ENCODE measurements at regions not wholly inside any gene's neighbourhood (a gene's known extent, or its start where the extent isn't known, plus 50 kb on each side); places are given as distances from the start of the nearest gene placed in this dataset.

DNA sequence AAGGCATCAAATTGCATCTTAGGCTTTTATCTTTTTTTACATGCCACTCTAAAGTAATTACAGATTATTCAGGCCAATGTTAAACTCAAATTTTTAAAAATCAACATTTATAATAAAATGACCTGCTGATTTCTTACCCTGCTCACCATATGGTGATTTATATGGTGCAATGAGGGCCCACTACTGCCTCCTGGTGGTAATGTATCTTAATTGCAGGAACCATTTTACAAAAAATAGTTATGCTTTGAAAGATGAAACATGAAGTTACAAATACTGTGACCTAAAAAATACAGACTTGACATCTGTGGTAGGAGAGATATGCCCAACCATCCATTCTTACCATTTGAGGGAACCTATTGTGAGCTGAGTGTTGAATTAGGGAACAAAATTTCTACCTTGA, 292.6 kb upstream of the TAS2R1 start:
- Histone ChIP-seq H3K4me1 (ENCODE audit: control insufficient read depth in 4 of 4, insufficient read depth in 4 of 4, low read length in 3 of 4) (no peaks in the 10 kb centered on the region), H3K27me3 (ENCODE audit: control insufficient read depth in 4 of 4, insufficient read depth in 4 of 4, low read length in 3 of 4) (no peaks in the 10 kb centered on the region), H3K36me3 (ENCODE audit: control insufficient read depth in 4 of 4, insufficient read depth in 3 of 4, low read depth in 1 of 4, low read length in 3 of 4) (no peaks in the 10 kb centered on the region), H3K9me3 (ENCODE audit: control insufficient read depth in 4 of 4, low read length in 3 of 4) (peaks cover 3 to 18% (median 5%) of the 10 kb centered on the region in 4 donors), H3K4me3 (ENCODE audit: low read depth in 1 of 3, low read length in 3 of 3) (no peak overlapping the region), H3K27ac (ENCODE audit: low read depth in 1 of 2, low read length in 2 of 2) (no peak overlapping the region), H3K9ac (ENCODE audit: low read depth in 1 of 2, low read length in 2 of 2) (no peak overlapping the region)
- DNase-seq (ENCODE audit: low spot score) = no peak
- no peak for TF ChIP-seq ATF3 (IDR thresholded peaks at IDR 0.05)

GRCh38 chr5:9920697-9921096, 290.5 kb upstream of the TAS2R1 start:
- Histone ChIP-seq H3K4me1 (ENCODE audit: control insufficient read depth in 4 of 4, insufficient read depth in 4 of 4, low read length in 3 of 4) (no peaks in the 10 kb centered on the region), H3K9ac (ENCODE audit: low read depth in 1 of 2, low read length in 2 of 2) (no peak overlapping the region), H3K27me3 (ENCODE audit: control insufficient read depth in 4 of 4, insufficient read depth in 4 of 4, low read length in 3 of 4) (no peaks in the 10 kb centered on the region), H3K27ac (ENCODE audit: low read depth in 1 of 2, low read length in 2 of 2) (no peak overlapping the region), H3K36me3 (ENCODE audit: control insufficient read depth in 4 of 4, insufficient read depth in 3 of 4, low read depth in 1 of 4, low read length in 3 of 4) (no peaks in the 10 kb centered on the region), H3K9me3 (ENCODE audit: control insufficient read depth in 4 of 4, low read length in 3 of 4) (peaks cover 3 to 18% (median 5%) of the 10 kb centered on the region in 4 donors), H3K4me3 (ENCODE audit: low read depth in 1 of 3, low read length in 3 of 3) (no peak overlapping the region)
- TF ChIP-seq, protein P1, sequence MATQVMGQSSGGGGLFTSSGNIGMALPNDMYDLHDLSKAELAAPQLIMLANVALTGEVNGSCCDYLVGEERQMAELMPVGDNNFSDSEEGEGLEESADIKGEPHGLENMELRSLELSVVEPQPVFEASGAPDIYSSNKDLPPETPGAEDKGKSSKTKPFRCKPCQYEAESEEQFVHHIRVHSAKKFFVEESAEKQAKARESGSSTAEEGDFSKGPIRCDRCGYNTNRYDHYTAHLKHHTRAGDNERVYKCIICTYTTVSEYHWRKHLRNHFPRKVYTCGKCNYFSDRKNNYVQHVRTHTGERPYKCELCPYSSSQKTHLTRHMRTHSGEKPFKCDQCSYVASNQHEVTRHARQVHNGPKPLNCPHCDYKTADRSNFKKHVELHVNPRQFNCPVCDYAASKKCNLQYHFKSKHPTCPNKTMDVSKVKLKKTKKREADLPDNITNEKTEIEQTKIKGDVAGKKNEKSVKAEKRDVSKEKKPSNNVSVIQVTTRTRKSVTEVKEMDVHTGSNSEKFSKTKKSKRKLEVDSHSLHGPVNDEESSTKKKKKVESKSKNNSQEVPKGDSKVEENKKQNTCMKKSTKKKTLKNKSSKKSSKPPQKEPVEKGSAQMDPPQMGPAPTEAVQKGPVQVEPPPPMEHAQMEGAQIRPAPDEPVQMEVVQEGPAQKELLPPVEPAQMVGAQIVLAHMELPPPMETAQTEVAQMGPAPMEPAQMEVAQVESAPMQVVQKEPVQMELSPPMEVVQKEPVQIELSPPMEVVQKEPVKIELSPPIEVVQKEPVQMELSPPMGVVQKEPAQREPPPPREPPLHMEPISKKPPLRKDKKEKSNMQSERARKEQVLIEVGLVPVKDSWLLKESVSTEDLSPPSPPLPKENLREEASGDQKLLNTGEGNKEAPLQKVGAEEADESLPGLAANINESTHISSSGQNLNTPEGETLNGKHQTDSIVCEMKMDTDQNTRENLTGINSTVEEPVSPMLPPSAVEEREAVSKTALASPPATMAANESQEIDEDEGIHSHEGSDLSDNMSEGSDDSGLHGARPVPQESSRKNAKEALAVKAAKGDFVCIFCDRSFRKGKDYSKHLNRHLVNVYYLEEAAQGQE (IDR thresholded peaks at IDR 0.05) = no peak
- TF ChIP-seq NR2F2 (IDR thresholded peaks at IDR 0.05) (no peak), RAD21 (IDR thresholded peaks at IDR 0.05) (no peak), FOXA1 (IDR thresholded peaks at IDR 0.05) (no peak), SP1 (IDR thresholded peaks at IDR 0.05) (no peak), YY1 (IDR thresholded peaks at IDR 0.05) (no peak), TAF1 (conservative IDR thresholded peaks at IDR 0.05) (no peak), RXRA (IDR thresholded peaks at IDR 0.05) (no peak), FOXA2 (IDR thresholded peaks at IDR 0.05) (no peak), EGR1 (IDR thresholded peaks at IDR 0.05; ENCODE audit: low read depth in 2 of 2) (no peak), HNF4A (conservative IDR thresholded peaks at IDR 0.05) (no peak), ATF3 (IDR thresholded peaks at IDR 0.05) (no peak), JUND (IDR thresholded peaks at IDR 0.05) (no peak), HNF4G (IDR thresholded peaks at IDR 0.05) (no peak)
- TF ChIP-seq, protein P2, sequence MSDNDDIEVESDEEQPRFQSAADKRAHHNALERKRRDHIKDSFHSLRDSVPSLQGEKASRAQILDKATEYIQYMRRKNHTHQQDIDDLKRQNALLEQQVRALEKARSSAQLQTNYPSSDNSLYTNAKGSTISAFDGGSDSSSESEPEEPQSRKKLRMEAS (IDR thresholded peaks at IDR 0.05) = no peak
- TF ChIP-seq, protein P3, sequence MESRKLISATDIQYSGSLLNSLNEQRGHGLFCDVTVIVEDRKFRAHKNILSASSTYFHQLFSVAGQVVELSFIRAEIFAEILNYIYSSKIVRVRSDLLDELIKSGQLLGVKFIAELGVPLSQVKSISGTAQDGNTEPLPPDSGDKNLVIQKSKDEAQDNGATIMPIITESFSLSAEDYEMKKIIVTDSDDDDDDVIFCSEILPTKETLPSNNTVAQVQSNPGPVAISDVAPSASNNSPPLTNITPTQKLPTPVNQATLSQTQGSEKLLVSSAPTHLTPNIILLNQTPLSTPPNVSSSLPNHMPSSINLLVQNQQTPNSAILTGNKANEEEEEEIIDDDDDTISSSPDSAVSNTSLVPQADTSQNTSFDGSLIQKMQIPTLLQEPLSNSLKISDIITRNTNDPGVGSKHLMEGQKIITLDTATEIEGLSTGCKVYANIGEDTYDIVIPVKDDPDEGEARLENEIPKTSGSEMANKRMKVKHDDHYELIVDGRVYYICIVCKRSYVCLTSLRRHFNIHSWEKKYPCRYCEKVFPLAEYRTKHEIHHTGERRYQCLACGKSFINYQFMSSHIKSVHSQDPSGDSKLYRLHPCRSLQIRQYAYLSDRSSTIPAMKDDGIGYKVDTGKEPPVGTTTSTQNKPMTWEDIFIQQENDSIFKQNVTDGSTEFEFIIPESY (IDR thresholded peaks at IDR 0.05) = no peak
- WGBS = 82% methylated on average over 8 of the region's 8 CpGs
- no peak for DNase-seq (ENCODE audit: low spot score)
